GM23338 (cell line): ENCODE measurements at regions not wholly inside any gene's neighbourhood (a gene's known extent, or its start where the extent isn't known, plus 50 kb on each side); places are given as distances from the start of the nearest gene placed in this dataset.

Source experiments
- ATAC-seq: fragments of 200-7000 bp; cut with Tn5 transposase; 3 replicates; pipeline ENCODE4 v1.9.1; 2020
- DNase-seq: peaks from one replicate; pipeline ENCODE4 v3.0.0-alpha.2; 2015; ENCODE audit warnings: low spot score
- H2AFZ ChIP-seq: fragments of 200-600 bp; sonication (generic); 2 replicates; pipeline ENCODE4 v1.8.0; 2016; ENCODE audit warnings: antibody characterized with exemption, mild to moderate bottlenecking, moderate library complexity
- H3F3A ChIP-seq: fragments of 200-600 bp; sonication (generic); replicated peaks from 2 replicates; pipeline ENCODE4 v1.8.0; 2017; ENCODE audit warnings: antibody characterized with exemption, mixed run types, low read depth
- H3K27ac ChIP-seq: fragments of 200-600 bp; sonication (generic); 2 replicates; pipeline ENCODE4 v1.6.1; 2016; ENCODE audit warnings: low read depth
- H3K27me3 ChIP-seq: fragments of 200-600 bp; sonication (generic); 2 replicates; pipeline ENCODE4 v1.8.0; 2016; ENCODE audit warnings: mild to moderate bottlenecking, mixed run types, moderate library complexity; ENCODE audit not compliant: insufficient read depth
- H3K36me3 ChIP-seq: fragments of 200-600 bp; sonication (generic); 2 replicates; pipeline ENCODE4 v1.8.0; 2016; ENCODE audit warnings: mild to moderate bottlenecking; ENCODE audit not compliant: insufficient read depth
- H3K4me1 ChIP-seq: fragments of 200-600 bp; sonication (generic); 2 replicates; pipeline ENCODE4 v1.8.0; 2016; ENCODE audit warnings: mild to moderate bottlenecking, moderate library complexity; ENCODE audit not compliant: insufficient read depth
- H3K4me2 ChIP-seq: fragments of 200-600 bp; sonication (generic); 2 replicates; pipeline ENCODE4 v1.7.1; 2017; ENCODE audit warnings: mixed run types
- H3K4me3 ChIP-seq: fragments of 200-600 bp; sonication (generic); 2 replicates; pipeline ENCODE4 v1.6.1; 2016; ENCODE audit warnings: mixed run types
- H3K79me2 ChIP-seq: fragments of 200-600 bp; sonication (generic); replicated peaks from 2 replicates; pipeline ENCODE4 v1.8.0; 2017; ENCODE audit warnings: mild to moderate bottlenecking; ENCODE audit not compliant: insufficient read depth
- H3K9me2 ChIP-seq: fragments of 200-600 bp; sonication (generic); 2 replicates; pipeline ENCODE4 v1.8.0; 2017; ENCODE audit not compliant: insufficient read depth
- H4K20me1 ChIP-seq: fragments of 200-600 bp; sonication (generic); replicated peaks from 2 replicates; pipeline ENCODE4 v1.8.0; 2017; ENCODE audit warnings: mild to moderate bottlenecking; ENCODE audit not compliant: insufficient read depth
- H3K27ac Mint-ChIP-seq: 2 replicates; pipeline ENCODE4 v1.8.0; 2020; ENCODE audit warnings: inconsistent platforms, mild to moderate bottlenecking, moderate library complexity, mixed read lengths
- H3K27me3 Mint-ChIP-seq: 3 replicates; pipeline ENCODE4 v1.8.0; 2022; ENCODE audit warnings: low read depth, mild to moderate bottlenecking, moderate library complexity, mixed read lengths, inconsistent platforms; ENCODE audit not compliant: insufficient read depth, poor library complexity
- H3K36me3 Mint-ChIP-seq: 3 replicates; pipeline ENCODE4 v1.8.0; 2021; ENCODE audit warnings: low read depth, mild to moderate bottlenecking, inconsistent platforms, moderate library complexity, mixed read lengths
- H3K4me1 Mint-ChIP-seq: 3 replicates; pipeline ENCODE4 v1.8.0; 2020; ENCODE audit warnings: mild to moderate bottlenecking, inconsistent platforms, mixed read lengths
- H3K4me3 Mint-ChIP-seq: 3 replicates; pipeline ENCODE4 v1.8.0; 2021; ENCODE audit warnings: moderate library complexity, mild to moderate bottlenecking, inconsistent platforms, mixed read lengths
- H3K9me3 Mint-ChIP-seq: 3 replicates; pipeline ENCODE4 v1.8.0; 2020; ENCODE audit warnings: moderate library complexity, mild to moderate bottlenecking, inconsistent platforms, mixed read lengths
- CREB1 ChIP-seq: fragments of 250-450 bp; sonication (Bioruptor Pico); IDR thresholded peaks from 2 replicates; pipeline ENCODE4 v1.5.0; 2020; ENCODE audit warnings: low read depth, mild to moderate bottlenecking, moderate library complexity
- CTCF ChIP-seq, 2 experiments: fragments of 200-600 bp in 1 of 2; sonication (generic) in 1 of 2; conservative IDR thresholded peaks; 2 replicates each; pipeline versions ENCODE4 v1.5.1 to v1.6.1; 2016 to 2017; ENCODE audit warnings: antibody characterized with exemption in 2 of 2, low read depth in 2 of 2, mild to moderate bottlenecking in 2 of 2, moderate library complexity in 1 of 2
- EZH2 ChIP-seq: fragments of 200-600 bp; sonication (generic); IDR thresholded peaks from one replicate; pipeline ENCODE4 v1.8.0; 2017; ENCODE audit warnings: antibody characterized with exemption, mild to moderate bottlenecking, low read depth; ENCODE audit not compliant: unreplicated experiment
- EZH2phosphoT487 ChIP-seq: fragments of 200-600 bp; sonication (generic); IDR thresholded peaks from one replicate; pipeline ENCODE4 v1.8.1; 2018; ENCODE audit warnings: antibody characterized with exemption; ENCODE audit not compliant: unreplicated experiment
- JUNB ChIP-seq: IDR thresholded peaks from one replicate; pipeline ENCODE4 v1.6.1; 2016; ENCODE audit warnings: antibody characterized with exemption; ENCODE audit not compliant: unreplicated experiment
- NANOG ChIP-seq: IDR thresholded peaks from 2 replicates; pipeline ENCODE4 v1.6.1; 2016; ENCODE audit warnings: antibody characterized with exemption, borderline replicate concordance
- POLR2AphosphoS5 ChIP-seq: IDR thresholded peaks from 2 replicates; pipeline ENCODE4 v1.6.1; 2016; ENCODE audit warnings: antibody characterized with exemption, low read depth
- REST ChIP-seq: IDR thresholded peaks from one replicate; pipeline ENCODE4 v1.6.1; 2018; ENCODE audit warnings: antibody characterized with exemption; ENCODE audit not compliant: unreplicated experiment
- STAT1 ChIP-seq: IDR thresholded peaks from one replicate; pipeline ENCODE4 v1.6.1; 2016; ENCODE audit warnings: antibody characterized with exemption; ENCODE audit not compliant: unreplicated experiment
- ZNF114 ChIP-seq: fragments of 250-450 bp; sonication (Bioruptor Pico); IDR thresholded peaks from 2 replicates; pipeline ENCODE4 v1.5.0; 2020; ENCODE audit warnings: mild to moderate bottlenecking, moderate library complexity
- ZNF331 ChIP-seq: fragments of 250-450 bp; sonication (Bioruptor Pico); IDR thresholded peaks from 2 replicates; pipeline ENCODE4 v1.5.0; 2020; ENCODE audit warnings: low read depth, mild to moderate bottlenecking, moderate library complexity
- ZNF462 ChIP-seq: fragments of 250-450 bp; sonication (Bioruptor Pico); IDR thresholded peaks from 2 replicates; pipeline ENCODE4 v1.5.0; 2020; ENCODE audit warnings: mild to moderate bottlenecking, moderate library complexity
- TF ChIP-seq, protein P1 (sequence below): IDR thresholded peaks from 2 replicates; pipeline ENCODE4 v1.6.1; 2016; ENCODE audit warnings: antibody characterized with exemption

DNA sequence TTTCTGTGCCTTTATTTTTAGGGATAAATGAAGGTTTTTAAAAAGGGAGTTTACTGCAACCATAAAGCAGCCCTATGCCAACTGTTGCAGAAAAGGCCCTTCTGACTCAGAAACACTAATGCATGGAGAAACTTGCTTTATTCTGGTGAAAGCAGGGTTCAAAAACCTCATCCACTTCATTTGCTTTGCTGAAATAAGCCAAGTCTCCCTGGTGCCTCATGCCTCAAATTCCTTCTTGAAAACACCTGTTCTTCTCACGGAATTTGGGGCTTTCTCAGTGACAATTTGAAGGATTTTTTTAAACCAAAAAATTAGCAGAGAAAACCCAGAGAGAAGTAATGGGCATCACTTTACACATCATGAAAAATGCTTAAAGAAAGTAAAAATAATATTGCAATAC lies 349.0 kb downstream of the PCDH7 start:
- Histone ChIP-seq H3K27ac (peak overlapping the region; percentile 52), H2AFZ (no peak overlapping the region), H4K20me1 (no peaks in the 10 kb centered on the region), H3F3A (no peaks in the 10 kb centered on the region), H3K27me3 (no peaks in the 10 kb centered on the region), H3K4me2 (0 out of 2 replicates have a peak overlapping the region, but pooled peaks have one; percentile 1), H3K4me1 (peaks cover 31% of the 10 kb centered on the region), H3K4me3 (no peak overlapping the region), H3K36me3 (no peaks in the 10 kb centered on the region), H3K79me2 (no peaks in the 10 kb centered on the region), H3K9me2 (no peaks in the 10 kb centered on the region)
- H3K27me3 Mint-ChIP-seq = no peaks in the 10 kb centered on the region
- H3K27ac Mint-ChIP-seq = 0 out of 2 replicates have a peak overlapping the region, but pooled peaks have one; percentile 56
- H3K9me3 Mint-ChIP-seq = no peaks in the 10 kb centered on the region
- ATAC-seq = no peak; the same call in 2 of the 3 replicates
- no peak overlapping the region for H3K4me3 Mint-ChIP-seq
- no peaks in the 10 kb centered on the region for H3K36me3 Mint-ChIP-seq
- H3K4me1 Mint-ChIP-seq = peaks cover 32% of the 10 kb centered on the region
- peak; percentile 61 for DNase-seq
- no peak for TF ChIP-seq CREB1 (CRISPR knock-in tag)
- TF ChIP-seq EZH2 = no peak
- no peak for TF ChIP-seq STAT1
- TF ChIP-seq POLR2AphosphoS5 = no peak
- no peak for TF ChIP-seq ZNF114 (CRISPR knock-in tag)
- TF ChIP-seq CTCF (conservative IDR thresholded peaks at IDR 0.05; ENCODE audit: low read depth in 2 of 2) = no peak
- no peak for TF ChIP-seq EZH2phosphoT487
- TF ChIP-seq ZNF331 (CRISPR knock-in tag) = no peak
- TF ChIP-seq, protein P1, sequence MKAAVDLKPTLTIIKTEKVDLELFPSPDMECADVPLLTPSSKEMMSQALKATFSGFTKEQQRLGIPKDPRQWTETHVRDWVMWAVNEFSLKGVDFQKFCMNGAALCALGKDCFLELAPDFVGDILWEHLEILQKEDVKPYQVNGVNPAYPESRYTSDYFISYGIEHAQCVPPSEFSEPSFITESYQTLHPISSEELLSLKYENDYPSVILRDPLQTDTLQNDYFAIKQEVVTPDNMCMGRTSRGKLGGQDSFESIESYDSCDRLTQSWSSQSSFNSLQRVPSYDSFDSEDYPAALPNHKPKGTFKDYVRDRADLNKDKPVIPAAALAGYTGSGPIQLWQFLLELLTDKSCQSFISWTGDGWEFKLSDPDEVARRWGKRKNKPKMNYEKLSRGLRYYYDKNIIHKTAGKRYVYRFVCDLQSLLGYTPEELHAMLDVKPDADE = no peak
- TF ChIP-seq NANOG = no peak
- TF ChIP-seq JUNB = no peak
- TF ChIP-seq ZNF462 (CRISPR knock-in tag) = no peak
- TF ChIP-seq REST = no peak
